Mucosa of descending colon (tissue), 3 donors: ENCODE measurements at regions not wholly inside any gene's neighbourhood (a gene's known extent, or its start where the extent isn't known, plus 50 kb on each side); places are given as distances from the start of the nearest gene placed in this dataset.

Source experiments
- ATAC-seq: fragments of 200-7000 bp; cut with Tn5 transposase; one replicate; pipeline ENCODE4 v1.9.1; 2020; ENCODE audit warnings: mild to moderate bottlenecking, moderate library complexity
- DNase-seq, 3 donors: peaks; one replicate each; pipeline ENCODE4 v3.0.0-alpha.2; 2020
- H3K36me3 ChIP-seq: fragments of 200-600 bp; one replicate; pipeline ENCODE4 v1.8.0; 2021; ENCODE audit warnings: low read depth, mild to moderate bottlenecking
- H3K4me1 ChIP-seq: fragments of 200-600 bp; one replicate; pipeline ENCODE4 v1.8.0; 2021; ENCODE audit warnings: low read depth, mild to moderate bottlenecking
- H3K4me3 ChIP-seq: fragments of 200-600 bp; one replicate; pipeline ENCODE4 v1.8.0; 2021; ENCODE audit warnings: mild to moderate bottlenecking
- H3K9me3 ChIP-seq: fragments of 200-600 bp; one replicate; pipeline ENCODE4 v1.8.0; 2021; ENCODE audit warnings: mild to moderate bottlenecking
- CTCF ChIP-seq: fragments of 200-600 bp; IDR thresholded peaks from one replicate; pipeline ENCODE4 v1.8.0; 2022; ENCODE audit warnings: antibody characterized with exemption, mild to moderate bottlenecking
- intact Hi-C, 2 donors: fragments of 100-400 bp; cut with DNase I in 1 of 2; cut with micrococcal nuclease in 1 of 2; formaldehyde crosslinking; loops; one replicate each; pipeline versions ENCODE4 v1.11.0 to v1.11.1; 2022; cut with DNase I, micrococcal nuclease
- donor health status: DM: no; HTN: no; CAD: no; lungs with moderate emphysema.
- donor health status: DM: no; HTN: no; CAD: no.
- donor health status: DM: no; HTN: yes; CAD: no.

GRCh38 chr4:36712013-36712412 is 430.6 kb downstream of the DTHD1 start:
- Histone ChIP-seq H3K4me3 (no peak overlapping the region), H3K36me3 (no peaks in the 10 kb centered on the region), H3K9me3 (no peaks in the 10 kb centered on the region), H3K4me1 (no peaks in the 10 kb centered on the region)
- no peak for ATAC-seq
- no peak for TF ChIP-seq CTCF
- DNase-seq, result no peak
- intact Hi-C loops, result no loop called here

- Histone ChIP-seq H3K4me3 (no peak overlapping the region), H3K9me3 (no peaks in the 10 kb centered on the region), H3K4me1 (no peaks in the 10 kb centered on the region), H3K36me3 (no peaks in the 10 kb centered on the region)
- TF ChIP-seq CTCF, result no peak
- DNase-seq, result no peak
- intact Hi-C loops, result no loop called here
- no peak for ATAC-seq
These were observed 435.5 kb downstream of the DTHD1 start for GRCh38 chr4:36716874-36717273.

- Histone ChIP-seq H3K9me3 (no peaks in the 10 kb centered on the region), H3K4me3 (no peak overlapping the region), H3K4me1 (no peaks in the 10 kb centered on the region), H3K36me3 (no peaks in the 10 kb centered on the region)
- DNase-seq (no peak), ATAC-seq (no peak)
- TF ChIP-seq CTCF, result no peak
- intact Hi-C loops, result no loop called here
These were observed 438.0 kb downstream of the DTHD1 start for GRCh38 chr4:36719425-36719824.

GRCh38 chr4:36722986-36723385 is 441.6 kb downstream of the DTHD1 start:
- H3K4me3 ChIP-seq, result no peak overlapping the region
- TF ChIP-seq CTCF, result no peak
- intact Hi-C loops, result no loop called here
- H3K9me3 ChIP-seq, result no peaks in the 10 kb centered on the region
- no peaks in the 10 kb centered on the region for H3K36me3 ChIP-seq
- ATAC-seq, result no peak
- no peaks in the 10 kb centered on the region for H3K4me1 ChIP-seq
- peak in 1 of 3 donors; percentile 7 for DNase-seq

GRCh38 chr4:36734334-36734733 is 452.9 kb downstream of the DTHD1 start:
- Histone ChIP-seq H3K9me3 (no peaks in the 10 kb centered on the region), H3K4me1 (no peaks in the 10 kb centered on the region), H3K4me3 (no peak overlapping the region), H3K36me3 (no peaks in the 10 kb centered on the region)
- no peak for ATAC-seq
- DNase-seq, result no peak
- TF ChIP-seq CTCF, result no peak
- intact Hi-C loops, result no loop called here

- Histone ChIP-seq H3K36me3 (no peaks in the 10 kb centered on the region), H3K4me3 (no peak overlapping the region), H3K9me3 (no peaks in the 10 kb centered on the region), H3K4me1 (no peaks in the 10 kb centered on the region)
- DNase-seq (no peak), ATAC-seq (no peak)
- TF ChIP-seq CTCF, result no peak
- intact Hi-C loops, result no loop called here
These were observed 456.3 kb downstream of the DTHD1 start for GRCh38 chr4:36737691-36738090.
